H1 (cell line): ENCODE measurements at regions not wholly inside any gene's neighbourhood (a gene's known extent, or its start where the extent isn't known, plus 50 kb on each side); places are given as distances from the start of the nearest gene placed in this dataset.

Experiments
- MAX ChIP-seq: IDR thresholded peaks from 2 replicates; pipeline ENCODE4 v1.6.1; 2012; ENCODE audit warnings: inconsistent platforms
- SP4 ChIP-seq: IDR thresholded peaks from 2 replicates; pipeline ENCODE4 v1.6.1; 2012; ENCODE audit warnings: low read length, inconsistent platforms
- SRF ChIP-seq: IDR thresholded peaks from 2 replicates; pipeline ENCODE4 v1.6.1; 2011; ENCODE audit warnings: mild to moderate bottlenecking, low read depth, low read length, moderate library complexity
- TAF7 ChIP-seq: optimal IDR thresholded peaks from 2 replicates; pipeline ENCODE3; 2011; ENCODE audit warnings: low read depth, mild to moderate bottlenecking, inconsistent platforms, low read length, moderate library complexity, borderline replicate concordance
- TCF12 ChIP-seq: IDR thresholded peaks from 2 replicates; pipeline ENCODE4 v1.6.1; 2011; ENCODE audit warnings: low read depth, mild to moderate bottlenecking, low read length

GRCh38 chr9:73981405-73981804, 515.7 kb upstream of the RORB start (continued):
- TF ChIP-seq SP4 = no peak
- no peak for TF ChIP-seq TAF7
- TF ChIP-seq MAX = no peak
- no peak for TF ChIP-seq TCF12
- TF ChIP-seq SRF = no peak
